Kidney epithelial cell (primary cell): ENCODE measurements at regions not wholly inside any gene's neighbourhood (a gene's known extent, or its start where the extent isn't known, plus 50 kb on each side); places are given as distances from the start of the nearest gene placed in this dataset.

ENCODE experiments used
- DNase-seq: peaks from one replicate; pipeline ENCODE4 v3.0.0-alpha.2; 2010; ENCODE audit warnings: low read depth
- H3K27me3 ChIP-seq: 2 replicates; pipeline ENCODE4 v1.6.0; 2011; ENCODE audit warnings: low read length; ENCODE audit not compliant: control insufficient read depth, insufficient read depth
- H3K36me3 ChIP-seq: 2 replicates; pipeline ENCODE4 v1.5.1; 2011; ENCODE audit warnings: low read length; ENCODE audit not compliant: control insufficient read depth, insufficient read depth
- H3K4me3 ChIP-seq: 2 replicates; pipeline ENCODE4 v1.5.1; 2011; ENCODE audit warnings: low read depth, mild to moderate bottlenecking, control low read depth, low read length
- CTCF ChIP-seq: IDR thresholded peaks from 2 replicates; pipeline ENCODE4 v1.5.1; 2011; ENCODE audit warnings: mild to moderate bottlenecking, moderate library complexity, low read length, control low read depth, inconsistent platforms; ENCODE audit not compliant: insufficient read depth, poor library complexity, severe bottlenecking

- H3K4me3 ChIP-seq = no peak overlapping the region
- H3K27me3 ChIP-seq = no peaks in the 10 kb centered on the region
- no peak for DNase-seq
- no peaks in the 10 kb centered on the region for H3K36me3 ChIP-seq
- TF ChIP-seq CTCF = no peak
Measured at GRCh38 chr3:40768536-40768935, 243.8 kb downstream of the ZNF621 start.

GRCh38 chr3:40770061-40770460, 245.3 kb downstream of the ZNF621 start:
- no peak overlapping the region for H3K4me3 ChIP-seq
- no peak for TF ChIP-seq CTCF
- H3K36me3 ChIP-seq = no peaks in the 10 kb centered on the region
- H3K27me3 ChIP-seq = no peaks in the 10 kb centered on the region
- DNase-seq = no peak

GRCh38 chr3:40771112-40771511, 246.4 kb downstream of the ZNF621 start:
- no peak for DNase-seq
- H3K4me3 ChIP-seq = no peak overlapping the region
- no peaks in the 10 kb centered on the region for H3K27me3 ChIP-seq
- TF ChIP-seq CTCF = no peak
- H3K36me3 ChIP-seq = no peaks in the 10 kb centered on the region

GRCh38 chr3:40779039-40779438, 254.3 kb downstream of the ZNF621 start:
- DNase-seq = no peak
- no peak for TF ChIP-seq CTCF
- H3K4me3 ChIP-seq = no peak overlapping the region
- H3K36me3 ChIP-seq = no peaks in the 10 kb centered on the region
- peaks cover 3% of the 10 kb centered on the region for H3K27me3 ChIP-seq

GRCh38 chr3:40780291-40780924, 255.6 kb downstream of the ZNF621 start:
- Histone ChIP-seq H3K4me3 (no peak overlapping the region), H3K27me3 (peaks cover 3% of the 10 kb centered on the region), H3K36me3 (no peaks in the 10 kb centered on the region)
- TF ChIP-seq CTCF = no peak
- DNase-seq = no peak

- no peak for TF ChIP-seq CTCF
- Histone ChIP-seq H3K36me3 (no peaks in the 10 kb centered on the region), H3K27me3 (peaks cover 3% of the 10 kb centered on the region), H3K4me3 (no peak overlapping the region)
- DNase-seq = no peak
Measured at GRCh38 chr3:40780925-40781406, 256.2 kb downstream of the ZNF621 start.
